H1 (cell line): ENCODE measurements at regions not wholly inside any gene's neighbourhood (a gene's known extent, or its start where the extent isn't known, plus 50 kb on each side); places are given as distances from the start of the nearest gene placed in this dataset.

Experiments
- CTCF ChIA-PET: fragments of 300-600 bp; sonication (Branson Sonifier 250); formaldehyde crosslinking; loops from one replicate; lab custom pipeline; 2021; ENCODE audit not compliant: partially characterized antibody; lab: Charles Lee
- POLR2A ChIA-PET: fragments of 300-600 bp; sonication (Branson Sonifier 250); formaldehyde crosslinking; loops from one replicate; lab custom pipeline; 2021; ENCODE audit warnings: inconsistent platforms; ENCODE audit not compliant: partially characterized antibody; lab: Charles Lee
- DNase-seq, 2 experiments: peaks; one replicate each; pipeline versions ENCODE4 v3.0.0 to v3.0.0-alpha.2; 2010 to 2022; ENCODE audit warnings: low spot score in 2 of 2, low read depth in 1 of 2, mixed read lengths in 1 of 2
- FAIRE-seq: peaks from 2 replicates; lab custom pipeline; 2011; peaks lifted over from hg19 to GRCh38; lab: Jason Lieb, UNC
- H2AFZ ChIP-seq: 2 replicates; pipeline ENCODE4 v1.8.1; 2012; ENCODE audit warnings: low read length, inconsistent platforms
- H2AK5ac ChIP-seq: 2 replicates; pipeline ENCODE4 v1.6.1; 2013; ENCODE audit warnings: low read depth, low read length
- H2BK120ac ChIP-seq: replicated peaks from 2 replicates; pipeline ENCODE3; 2013; ENCODE audit warnings: low read depth, low read length, inconsistent platforms
- H2BK12ac ChIP-seq: 2 replicates; pipeline ENCODE4 v1.6.1; 2013; ENCODE audit warnings: low read depth, low read length
- H2BK15ac ChIP-seq: 2 replicates; pipeline ENCODE4 v1.6.1; 2013; ENCODE audit warnings: low read length
- H2BK20ac ChIP-seq: 2 replicates; pipeline ENCODE4 v1.6.1; 2013; ENCODE audit warnings: low read length
- H2BK5ac ChIP-seq: 2 replicates; pipeline ENCODE4 v1.6.1; 2013; ENCODE audit warnings: low read depth, low read length
- H3K14ac ChIP-seq: 2 replicates; pipeline ENCODE4 v1.6.1; 2013; ENCODE audit warnings: inconsistent platforms; ENCODE audit not compliant: insufficient read length
- H3K18ac ChIP-seq: 2 replicates; pipeline ENCODE4 v1.6.1; 2013; ENCODE audit warnings: low read length; ENCODE audit errors: extremely low read depth
- H3K23ac ChIP-seq: 2 replicates; pipeline ENCODE4 v1.6.1; 2013; ENCODE audit warnings: inconsistent platforms; ENCODE audit not compliant: insufficient read length
- H3K23me2 ChIP-seq: 2 replicates; pipeline ENCODE4 v1.6.1; 2013; ENCODE audit warnings: low read depth, low read length
- H3K27ac ChIP-seq: 2 replicates; pipeline ENCODE4 v1.6.1; 2011; ENCODE audit warnings: low read depth, low read length, inconsistent platforms
- H3K27me3 ChIP-seq, 4 experiments: replicated peaks in 1 of 4; 1 replicate in 1 of 4; 2 replicates in 3 of 4; pipeline versions ENCODE4 v1.6.1 to v1.8.1; 2011 to 2013; ENCODE audit warnings: low read length in 3 of 4, mild to moderate bottlenecking in 3 of 4, inconsistent platforms in 2 of 4, mixed read lengths in 2 of 4, moderate library complexity in 1 of 4; ENCODE audit not compliant: control insufficient read depth in 3 of 4, insufficient read depth in 3 of 4; ENCODE audit errors: extremely low read depth in 1 of 4
- H3K36me3 ChIP-seq, 4 experiments: 2 replicates each; pipeline versions ENCODE4 v1.6.1 to v1.8.1; 2011 to 2013; ENCODE audit warnings: mild to moderate bottlenecking in 4 of 4, low read length in 3 of 4, moderate library complexity in 2 of 4, control low read depth in 1 of 4, inconsistent platforms in 1 of 4; ENCODE audit not compliant: insufficient read depth in 4 of 4, control insufficient read depth in 2 of 4
- H3K4ac ChIP-seq: replicated peaks from 2 replicates; pipeline ENCODE3; 2013; ENCODE audit warnings: low read length, low read depth, mixed read lengths, inconsistent platforms; ENCODE audit not compliant: insufficient read length
- H3K4me1 ChIP-seq, 4 experiments: replicated peaks in 1 of 4; 1 replicate in 1 of 4; 2 replicates in 3 of 4; pipeline versions ENCODE4 v1.6.1 to v1.8.1; 2011 to 2013; ENCODE audit warnings: low read length in 3 of 4, inconsistent platforms in 2 of 4, mixed read lengths in 1 of 4; ENCODE audit not compliant: insufficient read depth in 4 of 4, control insufficient read depth in 3 of 4
- H3K4me2 ChIP-seq, 2 experiments: 2 replicates each; pipeline versions ENCODE4 v1.6.1 to v1.8.1; 2011 to 2013; ENCODE audit warnings: low read depth in 2 of 2, low read length in 2 of 2, control low read depth in 1 of 2, inconsistent platforms in 1 of 2, mild to moderate bottlenecking in 1 of 2; ENCODE audit not compliant: insufficient read depth in 1 of 2
- H3K4me3 ChIP-seq, 4 experiments: fragments of 200-600, 300-600 bp in 1 of 4; sonication (generic), shearing (Covaris generic), sonication (Bioruptor Twin) in 1 of 4; 2 replicates each; pipeline versions ENCODE4 v1.5.1 to v1.8.1; 2011 to 2016; ENCODE audit warnings: low read length in 4 of 4, low read depth in 3 of 4, control low read depth in 2 of 4, inconsistent platforms in 2 of 4, mild to moderate bottlenecking in 2 of 4, mixed read lengths in 1 of 4, moderate library complexity in 1 of 4; ENCODE audit not compliant: insufficient read depth in 2 of 4; ENCODE audit errors: extremely low read depth in 1 of 4
- H3K56ac ChIP-seq: replicated peaks from 2 replicates; pipeline ENCODE3; 2013; ENCODE audit warnings: low read depth, mild to moderate bottlenecking, mixed read lengths, low read length, inconsistent platforms; ENCODE audit not compliant: insufficient read length
- H3K79me1 ChIP-seq: 2 replicates; pipeline ENCODE4 v1.6.1; 2013; ENCODE audit warnings: low read depth, low read length, control low read depth
- H3K79me2 ChIP-seq, 2 experiments: 2 replicates each; pipeline versions ENCODE4 v1.6.1 to v1.8.1; 2012 to 2013; ENCODE audit warnings: low read length in 2 of 2, mild to moderate bottlenecking in 2 of 2, inconsistent platforms in 1 of 2; ENCODE audit not compliant: insufficient read depth in 2 of 2, control insufficient read depth in 1 of 2
- H3K9ac ChIP-seq, 4 experiments: replicated peaks in 1 of 4; 1 replicate in 1 of 4; 2 replicates in 3 of 4; pipeline versions ENCODE4 v1.6.1 to v1.8.1; 2011 to 2013; ENCODE audit warnings: low read depth in 3 of 4, low read length in 3 of 4, control low read depth in 2 of 4, mild to moderate bottlenecking in 2 of 4, moderate library complexity in 2 of 4, inconsistent platforms in 1 of 4; ENCODE audit errors: extremely low read depth in 1 of 4
- H3K9me3 ChIP-seq, 2 experiments: 2 replicates each; pipeline versions ENCODE4 v1.6.1 to v1.8.1; 2012 to 2013; ENCODE audit warnings: mild to moderate bottlenecking in 2 of 2, moderate library complexity in 2 of 2, control low read depth in 1 of 2, inconsistent platforms in 1 of 2, low read depth in 1 of 2, low read length in 1 of 2, mixed read lengths in 1 of 2; ENCODE audit not compliant: insufficient read depth in 2 of 2
- H4K20me1 ChIP-seq, 2 experiments: replicated peaks in 1 of 2; 2 replicates each; pipeline versions ENCODE3 to v1.8.1; 2011 to 2013; ENCODE audit warnings: inconsistent platforms in 2 of 2, low read length in 2 of 2, mild to moderate bottlenecking in 1 of 2; ENCODE audit not compliant: insufficient read depth in 2 of 2, control insufficient read depth in 1 of 2
- H4K5ac ChIP-seq: 2 replicates; pipeline ENCODE4 v1.6.1; 2013; ENCODE audit warnings: low read length, low read depth, mixed read lengths, inconsistent platforms; ENCODE audit not compliant: insufficient read length
- H4K8ac ChIP-seq: 2 replicates; pipeline ENCODE4 v1.8.0; 2013; ENCODE audit warnings: mild to moderate bottlenecking, moderate library complexity, low read length, inconsistent platforms; ENCODE audit not compliant: insufficient read depth; ENCODE audit errors: extremely low read depth
- H4K91ac ChIP-seq: replicated peaks from 2 replicates; pipeline ENCODE3; 2013; ENCODE audit warnings: low read length, mixed read lengths, inconsistent platforms; ENCODE audit not compliant: insufficient read length
- BACH1 ChIP-seq: IDR thresholded peaks from 2 replicates; pipeline ENCODE4 v1.6.1; 2012; ENCODE audit warnings: low read length, improper control_type of control experiment
- EGR1 ChIP-seq: IDR thresholded peaks from 2 replicates; pipeline ENCODE4 v1.6.1; 2011; ENCODE audit warnings: low read depth, low read length, borderline replicate concordance
- KDM4A ChIP-seq: IDR thresholded peaks from one replicate; pipeline ENCODE4 v1.7.1; 2012; ENCODE audit warnings: low read depth, mild to moderate bottlenecking, moderate library complexity, low read length, inconsistent platforms; ENCODE audit not compliant: severe bottlenecking
- NRF1 ChIP-seq: IDR thresholded peaks from 2 replicates; pipeline ENCODE4 v1.6.1; 2011; ENCODE audit warnings: mild to moderate bottlenecking, low read depth, low read length, improper control_type of control experiment
- TAF7 ChIP-seq: optimal IDR thresholded peaks from 2 replicates; pipeline ENCODE3; 2011; ENCODE audit warnings: low read depth, mild to moderate bottlenecking, inconsistent platforms, low read length, moderate library complexity, borderline replicate concordance
- TEAD4 ChIP-seq: IDR thresholded peaks from 2 replicates; pipeline ENCODE4 v1.6.1; 2012; ENCODE audit warnings: low read depth, low read length, inconsistent platforms, mixed read lengths
- WGBS, 2 experiments: shearing (Covaris generic) in 1 of 2; methylation state at CpG; one replicate each; pipeline versions ENCODE4 v1.1.6 to v1.1.7; 2013 to 2015; ENCODE audit warnings: low lambda C conversion rate in 2 of 2, mixed read lengths in 2 of 2, inconsistent platforms in 1 of 2, low coverage in 1 of 2, missing lambda C conversion rate in 1 of 2; ENCODE audit not compliant: insufficient replicate concordance in 2 of 2, insufficient coverage in 1 of 2, insufficient read length in 1 of 2; ENCODE audit errors: extremely low coverage in 1 of 2, missing lambda C conversion rate in 1 of 2; 5-methylcytosine and 5-hydroxymethylcytosine counted together

- H2AK5ac ChIP-seq: no peak overlapping the region
- no peak overlapping the region for H4K91ac ChIP-seq
- DNase-seq (no peak), FAIRE-seq (no peak)
- 85% methylated on average over 27 of the region's 29 CpGs; no CpG with 5 or more reads in 1 of the 2 experiments for WGBS, 2 experiments
- H3K4me3 ChIP-seq: no peak overlapping the region
- POLR2A ChIA-PET: no interaction called here
- H2AFZ ChIP-seq: no peak overlapping the region; the same call in 1 of the 2 replicates
- H2BK12ac ChIP-seq: 0 out of 2 replicates have a peak overlapping the region, but pooled peaks have one; percentile 27
- no peak overlapping the region for H3K56ac ChIP-seq
- H3K4me2 ChIP-seq: no peak overlapping the region
- TF ChIP-seq BACH1: no peak
- no peak for TF ChIP-seq KDM4A
- no peak for TF ChIP-seq EGR1
- TF ChIP-seq TEAD4: no peak
- TF ChIP-seq NRF1: no peak
- no peak for TF ChIP-seq TAF7
- no peak overlapping the region for H3K23ac ChIP-seq
- H2BK120ac ChIP-seq: peak overlapping the region; percentile 75
- no peaks in the 10 kb centered on the region for H3K23me2 ChIP-seq
- no peak overlapping the region for H4K5ac ChIP-seq
- H3K14ac ChIP-seq: no peak overlapping the region
- CTCF ChIA-PET: interaction anchor here (0.8 kb wide), 1 partner anchor 28 kb away, joined by 3 read pairs; no protein-coding TSS in a partner anchor
- no peak overlapping the region; the same call in 1 of the 2 replicates for H3K18ac ChIP-seq
- no peaks in the 10 kb centered on the region for H3K4me1 ChIP-seq
- H2BK15ac ChIP-seq: no peak overlapping the region
- no peaks in the 10 kb centered on the region for H3K79me2 ChIP-seq
- 0 out of 2 replicates have a peak overlapping the region, but pooled peaks have one; percentile 24 for H2BK5ac ChIP-seq
- peaks cover 0 to 2% of the 10 kb centered on the region in 2 experiments; a peak in 1 of 4 replicates for H3K9me3 ChIP-seq
- no peaks in the 10 kb centered on the region for H3K79me1 ChIP-seq
- no peak overlapping the region for H2BK20ac ChIP-seq
- no peak overlapping the region for H3K27ac ChIP-seq
- H4K20me1 ChIP-seq: peaks cover 0 to 2% of the 10 kb centered on the region in 2 experiments
- peak overlapping the region; percentile 18; the same call in 1 of the 2 replicates for H4K8ac ChIP-seq
- no peaks in the 10 kb centered on the region for H3K27me3 ChIP-seq
- H3K4ac ChIP-seq: peak overlapping the region; percentile 97
- H3K9ac ChIP-seq: no peak overlapping the region
- no peaks in the 10 kb centered on the region for H3K36me3 ChIP-seq
Observed at GRCh38 chr18:78799382-78800089, 180.1 kb upstream of the SALL3 start.
